ENCODE measurements at regions not wholly inside any gene's neighbourhood (a gene's known extent, or its start where the extent isn't known, plus 50 kb on each side); places are given as distances from the start of the nearest gene placed in this dataset.

- Histone ChIP-seq H3K4me3 (ENCODE audit: extremely low read depth, insufficient read depth, low read length, poor library complexity, severe bottlenecking) (no peak overlapping the region), H3K27ac (ENCODE audit: low read depth, low read length, severe bottlenecking) (no peak overlapping the region), H3K9me3 (ENCODE audit: control insufficient read depth, low read length) (no peaks in the 10 kb centered on the region), H3K36me3 (ENCODE audit: control insufficient read depth, insufficient read depth, low read length) (no peaks in the 10 kb centered on the region), H3K4me1 (ENCODE audit: control insufficient read depth, insufficient read depth, low read length, poor library complexity, severe bottlenecking) (no peaks in the 10 kb centered on the region)
- 100% methylated on average over 2 of the region's 4 CpGs; no CpG with 5 or more reads in 1 of the 2 experiments for WGBS, 2 experiments (ENCODE audit: insufficient coverage in 2 of 2)
These were observed 286.6 kb upstream of the NRP1 start for GRCh38 chr10:33621101-33621500.

GRCh38 chr10:33618196-33618595 is 283.7 kb upstream of the NRP1 start:
- Histone ChIP-seq H3K9me3 (ENCODE audit: control insufficient read depth, low read length) (no peaks in the 10 kb centered on the region), H3K4me3 (ENCODE audit: extremely low read depth, insufficient read depth, low read length, poor library complexity, severe bottlenecking) (no peak overlapping the region), H3K27ac (ENCODE audit: low read depth, low read length, severe bottlenecking) (no peak overlapping the region), H3K36me3 (ENCODE audit: control insufficient read depth, insufficient read depth, low read length) (no peaks in the 10 kb centered on the region), H3K4me1 (ENCODE audit: control insufficient read depth, insufficient read depth, low read length, poor library complexity, severe bottlenecking) (no peaks in the 10 kb centered on the region)
- WGBS, 2 experiments (ENCODE audit: insufficient coverage in 2 of 2), result 85 to 89% methylated on average over 1 of the region's 2 CpGs

- Histone ChIP-seq H3K9me3 (ENCODE audit: control insufficient read depth, low read length) (no peaks in the 10 kb centered on the region), H3K36me3 (ENCODE audit: control insufficient read depth, insufficient read depth, low read length) (no peaks in the 10 kb centered on the region), H3K27ac (ENCODE audit: low read depth, low read length, severe bottlenecking) (no peak overlapping the region), H3K4me1 (ENCODE audit: control insufficient read depth, insufficient read depth, low read length, poor library complexity, severe bottlenecking) (no peaks in the 10 kb centered on the region), H3K4me3 (ENCODE audit: extremely low read depth, insufficient read depth, low read length, poor library complexity, severe bottlenecking) (no peak overlapping the region)
- 82 to 91% methylated on average over 2 to 4 of the region's 8 CpGs for WGBS, 2 experiments (ENCODE audit: insufficient coverage in 2 of 2)
These were observed 283.1 kb upstream of the NRP1 start for GRCh38 chr10:33617381-33618080.

- Histone ChIP-seq H3K9me3 (ENCODE audit: control insufficient read depth, low read length) (peaks cover 1% of the 10 kb centered on the region), H3K4me3 (ENCODE audit: extremely low read depth, insufficient read depth, low read length, poor library complexity, severe bottlenecking) (no peak overlapping the region), H3K27ac (ENCODE audit: low read depth, low read length, severe bottlenecking) (no peak overlapping the region), H3K4me1 (ENCODE audit: control insufficient read depth, insufficient read depth, low read length, poor library complexity, severe bottlenecking) (no peaks in the 10 kb centered on the region), H3K36me3 (ENCODE audit: control insufficient read depth, insufficient read depth, low read length) (no peaks in the 10 kb centered on the region)
- WGBS, 2 experiments (ENCODE audit: insufficient coverage in 2 of 2), result 55 to 83% methylated on average over 1 of the region's 1 CpG
These were observed 282.5 kb upstream of the NRP1 start for GRCh38 chr10:33616956-33617355.

- peaks cover 5% of the 10 kb centered on the region for H3K9me3 ChIP-seq (ENCODE audit: control insufficient read depth, low read length)
- no peak overlapping the region for H3K4me3 ChIP-seq (ENCODE audit: extremely low read depth, insufficient read depth, low read length, poor library complexity, severe bottlenecking)
- 81 to 98% methylated on average over 3 of the region's 3 CpGs for WGBS, 2 experiments (ENCODE audit: insufficient coverage in 2 of 2)
- H3K36me3 ChIP-seq (ENCODE audit: control insufficient read depth, insufficient read depth, low read length), result no peaks in the 10 kb centered on the region
- H3K27ac ChIP-seq (ENCODE audit: low read depth, low read length, severe bottlenecking), result no peak overlapping the region
- H3K4me1 ChIP-seq (ENCODE audit: control insufficient read depth, insufficient read depth, low read length, poor library complexity, severe bottlenecking), result no peaks in the 10 kb centered on the region
These were observed 278.1 kb upstream of the NRP1 start for GRCh38 chr10:33612551-33612950.

GRCh38 chr10:33612116-33612515 is 277.6 kb upstream of the NRP1 start:
- Histone ChIP-seq H3K4me1 (ENCODE audit: control insufficient read depth, insufficient read depth, low read length, poor library complexity, severe bottlenecking) (no peaks in the 10 kb centered on the region), H3K27ac (ENCODE audit: low read depth, low read length, severe bottlenecking) (no peak overlapping the region), H3K4me3 (ENCODE audit: extremely low read depth, insufficient read depth, low read length, poor library complexity, severe bottlenecking) (no peak overlapping the region), H3K9me3 (ENCODE audit: control insufficient read depth, low read length) (peaks cover 5% of the 10 kb centered on the region), H3K36me3 (ENCODE audit: control insufficient read depth, insufficient read depth, low read length) (no peaks in the 10 kb centered on the region)
- WGBS, 2 experiments (ENCODE audit: insufficient coverage in 2 of 2), result 100% methylated on average over 1 of the region's 1 CpG

GRCh38 chr10:33611423-33611822 is 277.0 kb upstream of the NRP1 start:
- Histone ChIP-seq H3K36me3 (ENCODE audit: control insufficient read depth, insufficient read depth, low read length) (no peaks in the 10 kb centered on the region), H3K4me1 (ENCODE audit: control insufficient read depth, insufficient read depth, low read length, poor library complexity, severe bottlenecking) (no peaks in the 10 kb centered on the region), H3K27ac (ENCODE audit: low read depth, low read length, severe bottlenecking) (no peak overlapping the region), H3K4me3 (ENCODE audit: extremely low read depth, insufficient read depth, low read length, poor library complexity, severe bottlenecking) (no peak overlapping the region), H3K9me3 (ENCODE audit: control insufficient read depth, low read length) (peaks cover 5% of the 10 kb centered on the region)
- no CpG with 5 or more reads among the region's 1 CpG for WGBS, 2 experiments (ENCODE audit: insufficient coverage in 2 of 2)

GRCh38 chr10:33609546-33609945 is 275.1 kb upstream of the NRP1 start:
- Histone ChIP-seq H3K4me3 (ENCODE audit: extremely low read depth, insufficient read depth, low read length, poor library complexity, severe bottlenecking) (no peak overlapping the region), H3K36me3 (ENCODE audit: control insufficient read depth, insufficient read depth, low read length) (no peaks in the 10 kb centered on the region), H3K9me3 (ENCODE audit: control insufficient read depth, low read length) (peaks cover 5% of the 10 kb centered on the region), H3K27ac (ENCODE audit: low read depth, low read length, severe bottlenecking) (no peak overlapping the region), H3K4me1 (ENCODE audit: control insufficient read depth, insufficient read depth, low read length, poor library complexity, severe bottlenecking) (no peaks in the 10 kb centered on the region)

- peaks cover 6% of the 10 kb centered on the region for H3K9me3 ChIP-seq (ENCODE audit: control insufficient read depth, low read length)
- no peaks in the 10 kb centered on the region for H3K4me1 ChIP-seq (ENCODE audit: control insufficient read depth, insufficient read depth, low read length, poor library complexity, severe bottlenecking)
- H3K27ac ChIP-seq (ENCODE audit: low read depth, low read length, severe bottlenecking), result no peak overlapping the region
- no peaks in the 10 kb centered on the region for H3K36me3 ChIP-seq (ENCODE audit: control insufficient read depth, insufficient read depth, low read length)
- H3K4me3 ChIP-seq (ENCODE audit: extremely low read depth, insufficient read depth, low read length, poor library complexity, severe bottlenecking), result no peak overlapping the region
- WGBS, 2 experiments (ENCODE audit: insufficient coverage in 2 of 2), result no CpG with 5 or more reads among the region's 1 CpG
These were observed 267.8 kb upstream of the NRP1 start for GRCh38 chr10:33602278-33602677.

GRCh38 chr10:33600381-33600780 is 265.9 kb upstream of the NRP1 start:
- Histone ChIP-seq H3K27ac (ENCODE audit: low read depth, low read length, severe bottlenecking) (no peak overlapping the region), H3K4me3 (ENCODE audit: extremely low read depth, insufficient read depth, low read length, poor library complexity, severe bottlenecking) (no peak overlapping the region), H3K4me1 (ENCODE audit: control insufficient read depth, insufficient read depth, low read length, poor library complexity, severe bottlenecking) (no peaks in the 10 kb centered on the region), H3K36me3 (ENCODE audit: control insufficient read depth, insufficient read depth, low read length) (no peaks in the 10 kb centered on the region), H3K9me3 (ENCODE audit: control insufficient read depth, low read length) (peaks cover 6% of the 10 kb centered on the region)
- 60 to 100% methylated on average over 2 to 3 of the region's 3 CpGs for WGBS, 2 experiments (ENCODE audit: insufficient coverage in 2 of 2)

- H3K4me1 ChIP-seq (ENCODE audit: control insufficient read depth, insufficient read depth, low read length, poor library complexity, severe bottlenecking), result no peaks in the 10 kb centered on the region
- no peak overlapping the region for H3K27ac ChIP-seq (ENCODE audit: low read depth, low read length, severe bottlenecking)
- no peak overlapping the region for H3K4me3 ChIP-seq (ENCODE audit: extremely low read depth, insufficient read depth, low read length, poor library complexity, severe bottlenecking)
- H3K9me3 ChIP-seq (ENCODE audit: control insufficient read depth, low read length), result peaks cover 7% of the 10 kb centered on the region
- WGBS, 2 experiments (ENCODE audit: insufficient coverage in 2 of 2), result 68 to 71% methylated on average over 4 of the region's 6 CpGs
- no peaks in the 10 kb centered on the region for H3K36me3 ChIP-seq (ENCODE audit: control insufficient read depth, insufficient read depth, low read length)
These were observed 262.0 kb upstream of the NRP1 start for GRCh38 chr10:33596422-33596821.
